GM12891 (cell line): ENCODE measurements at regions not wholly inside any gene's neighbourhood (a gene's known extent, or its start where the extent isn't known, plus 50 kb on each side); places are given as distances from the start of the nearest gene placed in this dataset.

Experiments used
- PAX5 ChIP-seq: IDR thresholded peaks from 2 replicates; pipeline ENCODE4 v1.6.1; 2011; ENCODE audit warnings: low read length, moderate library complexity, mild to moderate bottlenecking; ENCODE audit not compliant: insufficient read depth, severe bottlenecking
- POLR2A ChIP-seq: IDR thresholded peaks from 2 replicates; pipeline ENCODE4 v1.6.1; 2011; ENCODE audit warnings: low read depth, low read length, control low read depth
- POLR2AphosphoS5 ChIP-seq: IDR thresholded peaks from 2 replicates; pipeline ENCODE4 v1.6.1; 2011; ENCODE audit warnings: low read depth, low read length, control low read depth
- POU2F2 ChIP-seq: IDR thresholded peaks from 2 replicates; pipeline ENCODE4 v1.6.1; 2011; ENCODE audit warnings: low read depth, mild to moderate bottlenecking, control low read depth, low read length, moderate library complexity
- TAF1 ChIP-seq: IDR thresholded peaks from 2 replicates; pipeline ENCODE4 v1.6.1; 2011; ENCODE audit warnings: low read depth, low read length, control low read depth

- TF ChIP-seq POLR2A (no peak), TAF1 (no peak), POLR2AphosphoS5 (no peak), POU2F2 (no peak), PAX5 (no peak)
Observed at GRCh38 chr5:36447776-36448175, 146.1 kb upstream of the RANBP3L start.
